Heart left ventricle (tissue), 16 donors: ENCODE measurements at regions not wholly inside any gene's neighbourhood (a gene's known extent, or its start where the extent isn't known, plus 50 kb on each side); places are given as distances from the start of the nearest gene placed in this dataset.
"Not testable (repeated sequence)": the region's sequence is repeated elsewhere in the genome, so short reads cannot be mapped to it uniquely, and the experiment has no call there.

ENCODE experiments used
- ATAC-seq, 4 donors: fragments of 200-7000 bp; cut with Tn5 transposase; one replicate each; pipeline ENCODE4 v1.9.1; 2020 to 2022; ENCODE audit warnings: moderate library complexity in 4 of 4, mild to moderate bottlenecking in 3 of 4, moderate number of reproducible peaks in 1 of 4
- DNase-seq, 5 donors: peaks; one replicate each; pipeline ENCODE4 v3.0.0-alpha.2; 2020
- H3K27ac ChIP-seq, 12 donors: fragments of 200-600 bp; sonication (generic) in 4 of 12; one replicate each; pipeline versions ENCODE4 v1.5.0 to v1.8.0; 2016 to 2022; ENCODE audit warnings: mild to moderate bottlenecking in 2 of 12
- H3K27me3 ChIP-seq, 9 donors: fragments of 200-600 bp; sonication (generic) in 2 of 9; one replicate each; pipeline versions ENCODE4 v1.5.1 to v1.8.0; 2016 to 2022; ENCODE audit warnings: mild to moderate bottlenecking in 3 of 9
- H3K36me3 ChIP-seq, 9 donors: fragments of 200-600 bp; sonication (generic) in 2 of 9; one replicate each; pipeline versions ENCODE4 v1.5.0 to v1.8.0; 2018 to 2022; ENCODE audit warnings: mild to moderate bottlenecking in 2 of 9
- H3K4me1 ChIP-seq, 12 donors: fragments of 200-600 bp; sonication (generic) in 4 of 12; one replicate each; pipeline versions ENCODE4 v1.5.0 to v1.8.0; 2016 to 2022; ENCODE audit warnings: mild to moderate bottlenecking in 3 of 12
- H3K4me3 ChIP-seq, 12 donors: fragments of 200-600 bp; sonication (generic) in 4 of 12; one replicate each; pipeline versions ENCODE4 v1.5.0 to v1.8.0; 2017 to 2022; ENCODE audit warnings: mild to moderate bottlenecking in 9 of 12, moderate library complexity in 4 of 12
- H3K9me3 ChIP-seq, 12 donors: fragments of 200-600 bp; sonication (generic) in 4 of 12; one replicate each; pipeline versions ENCODE4 v1.5.0 to v1.8.0; 2016 to 2022; ENCODE audit warnings: mild to moderate bottlenecking in 1 of 12
- CTCF ChIP-seq, 12 donors: fragments of 200-600 bp; sonication (generic) in 4 of 12; IDR thresholded peaks; one replicate each; pipeline versions ENCODE4 v1.5.0 to v1.8.0; 2018 to 2022; ENCODE audit warnings: antibody characterized with exemption in 12 of 12, mild to moderate bottlenecking in 5 of 12
- POLR2A ChIP-seq, 2 donors: fragments of 450-650 bp; IDR thresholded peaks; one replicate each; pipeline ENCODE4 v1.6.1; 2017; ENCODE audit warnings: antibody characterized with exemption in 2 of 2, mild to moderate bottlenecking in 2 of 2, moderate library complexity in 2 of 2
- WGBS, 4 donors: extraction: QIAGEN DNeasy Blood & Tissue Kit in 2 of 4; methylation state at CpG; one replicate each; pipeline versions ENCODE4 v1.1.5 to v1.1.7; 2013 to 2018; 5-methylcytosine and 5-hydroxymethylcytosine counted together
- intact Hi-C, 10 donors: fragments of 100-400 bp; cut with DNase I; formaldehyde crosslinking; loops; one replicate each; pipeline versions ENCODE4 v1.11.1 to v1.14.2; 2022
- donor health status: ischemic (EF 13 %, LVEDD 7.1; RV severe dilation, severe dysfunction).
- donor health status: healthy with polysubstance abuse.
- donor health status: DM: no; HTN: yes; CAD: no.
- donor health status: DM: no; HTN: no; CAD: no.
- donor health status: ischemic (EF 25% LVEDD 6.9; RV normal size, moderate dysfunction).
- donor health status: ischemic (EF 25% LVEDD 5.7; RV mildly dilated, moderate dysfunction).
- donor health status: healthy.
- donor health status: DM: yes; HTN: yes; CAD: no.
- donor health status: ischemic (EF 35%, LVEDD 5.7; RV mildly dilated, moderate dysfunction).
- donor health status: nonischemic (EF 11% LVEDD 7.7; RV severe dilation, severe dysfunction).
- donor health status: DM: yes; HTN: yes; CAD: no.
- donor health status: PGD.
- donor health status: ischemic (EF 29% LVEDD 5.4; RV normal size, mild dysfunction).
- donor health status: nonischemic (EF 23%, LVEDD 6.1; RV moderate dilation, normal function).

GRCh38 chr5:89308606-89309040, 425.6 kb upstream of the MEF2C start:
- no peak for DNase-seq
- intact Hi-C loops, result no loop called here
- H3K36me3 ChIP-seq, result no peaks in the 10 kb centered on the region
- H3K27ac ChIP-seq, result no peak overlapping the region
- WGBS, 4 donors, result 82 to 91% (median 84%) methylated on average over 4 of the region's 4 CpGs
- H3K9me3 ChIP-seq, result peaks cover 0 to 5% (median 0%) of the 10 kb centered on the region in 12 donors
- TF ChIP-seq POLR2A (IDR thresholded peaks at IDR 0.05), result no peak
- TF ChIP-seq CTCF (IDR thresholded peaks at IDR 0.05), result no peak
- peaks cover 0 to 4% (median 0%) of the 10 kb centered on the region in 12 donors for H3K4me1 ChIP-seq
- ATAC-seq, result no peak
- H3K27me3 ChIP-seq, result no peaks in the 10 kb centered on the region
- no peak overlapping the region for H3K4me3 ChIP-seq

GRCh38 chr5:89307972-89308371, 425.0 kb upstream of the MEF2C start:
- 88 to 95% (median 92%) methylated on average over 1 of the region's 1 CpG for WGBS, 4 donors
- DNase-seq (no peak), ATAC-seq (no peak)

GRCh38 chr5:89307141-89307540, 424.2 kb upstream of the MEF2C start:
- intact Hi-C loops, DNase-seq, H3K36me3 ChIP-seq, H3K27me3 ChIP-seq, H3K4me3 ChIP-seq, H3K9me3 ChIP-seq, ATAC-seq, H3K27ac ChIP-seq: not testable (repeated sequence)
- H3K4me1 ChIP-seq, result peaks cover 0 to 13% (median 0%) of the 10 kb centered on the region in 12 donors
- 96 to 99% (median 96%) methylated on average over 2 of the region's 2 CpGs for WGBS, 4 donors

More at GRCh38 chr5:89307972-89308371, 425.0 kb upstream of the MEF2C start:
- intact Hi-C loops, result no loop called here
- H3K36me3 ChIP-seq, result no peaks in the 10 kb centered on the region
- peaks cover 0 to 4% (median 0%) of the 10 kb centered on the region in 12 donors for H3K4me1 ChIP-seq
- no peak for TF ChIP-seq CTCF (IDR thresholded peaks at IDR 0.05)
- no peak for TF ChIP-seq POLR2A (IDR thresholded peaks at IDR 0.05)
- H3K9me3 ChIP-seq, result peaks cover 0 to 5% (median 0%) of the 10 kb centered on the region in 12 donors
- H3K27me3 ChIP-seq, result no peaks in the 10 kb centered on the region
- H3K27ac ChIP-seq, result no peak overlapping the region
- no peak overlapping the region for H3K4me3 ChIP-seq

- DNase-seq (no peak), ATAC-seq (peak in 1 of 4 donors; percentile 50)
- Histone ChIP-seq H3K4me3 (no peak overlapping the region), H3K27me3 (no peaks in the 10 kb centered on the region), H3K9me3 (peaks cover 0 to 5% (median 0%) of the 10 kb centered on the region in 12 donors), H3K4me1 (peaks cover 0 to 34% (median 0%) of the 10 kb centered on the region in 12 donors), H3K36me3 (no peaks in the 10 kb centered on the region), H3K27ac (peak overlapping the region in 1 of 12 donors; percentile 56)
- intact Hi-C loops, result no loop called here
- TF ChIP-seq CTCF (IDR thresholded peaks at IDR 0.05) (no peak), POLR2A (IDR thresholded peaks at IDR 0.05) (no peak)
- WGBS, 4 donors, result 89 to 95% (median 93%) methylated on average over 4 of the region's 4 CpGs
Measured at GRCh38 chr5:89303033-89303480, 420.1 kb upstream of the MEF2C start.
